ENCODE measurements at regions not wholly inside any gene's neighbourhood (a gene's known extent, or its start where the extent isn't known, plus 50 kb on each side); places are given as distances from the start of the nearest gene placed in this dataset.
A peak's percentile ranks its signal among the peaks of the same experiment; 100 is the strongest.

DNA sequence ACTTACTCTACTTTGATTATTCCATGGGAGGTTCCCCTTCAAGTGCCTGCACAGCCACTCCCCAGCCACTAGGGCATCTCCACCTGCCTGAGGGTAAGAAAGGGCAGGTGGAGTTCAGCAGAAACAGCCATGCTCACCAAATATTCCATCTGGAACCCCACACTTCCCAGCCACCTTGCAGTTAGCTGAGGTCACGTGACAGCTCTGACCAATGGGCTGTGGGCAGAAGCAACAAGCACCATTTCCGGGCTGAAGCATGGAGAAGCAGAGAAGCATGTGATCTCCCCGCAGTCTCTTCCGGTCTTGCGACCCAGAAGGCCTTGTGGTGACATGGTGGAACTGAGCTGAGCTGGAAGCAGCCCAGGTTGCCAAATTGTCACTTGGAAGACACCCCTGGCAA, 108.6 kb downstream of the CCT6B start:
- H3K36me3 ChIP-seq (ENCODE audit: control insufficient read depth in 1 of 2, insufficient read depth in 2 of 2, low read length in 2 of 2): no peaks in the 10 kb centered on the region
- no peak overlapping the region for H2BK120ac ChIP-seq (ENCODE audit: insufficient read depth, low read length, poor library complexity)
- no peaks in the 10 kb centered on the region for H3K4me1 ChIP-seq (ENCODE audit: control insufficient read depth in 1 of 2, insufficient read depth in 2 of 2, low read length in 2 of 2)
- no peak overlapping the region for H2AFZ ChIP-seq (ENCODE audit: insufficient read depth, low read length, poor library complexity)
- DNase-seq: no peak
- no peak overlapping the region for H2AK5ac ChIP-seq (ENCODE audit: low read length)
- H4K8ac ChIP-seq (ENCODE audit: low read depth, low read length): no peak overlapping the region
- H2BK12ac ChIP-seq (ENCODE audit: low read length): no peak overlapping the region
- H3K27me3 ChIP-seq (ENCODE audit: insufficient read depth, low read length): no peaks in the 10 kb centered on the region
- H4K12ac ChIP-seq (ENCODE audit: low read depth, low read length): no peak overlapping the region
- H2BK5ac ChIP-seq (ENCODE audit: low read depth, low read length, poor library complexity): no peak overlapping the region
- no CpG with 5 or more reads among the region's 5 CpGs for WGBS (ENCODE audit: extremely low coverage, insufficient coverage, insufficient read length)
- H3K4me3 ChIP-seq (ENCODE audit: low read depth, low read length): no peak overlapping the region
- H3K14ac ChIP-seq (ENCODE audit: low read length): no peak overlapping the region
- no peak overlapping the region for H3K18ac ChIP-seq (ENCODE audit: low read length)
- no peak overlapping the region for H3K9ac ChIP-seq (ENCODE audit: low read length)
- no peaks in the 10 kb centered on the region for H3K79me1 ChIP-seq (ENCODE audit: low read length)
- no peak overlapping the region for H3K4ac ChIP-seq (ENCODE audit: low read depth, low read length)
- no peak overlapping the region for H3K27ac ChIP-seq (ENCODE audit: low read depth, low read length)
- H3K4me2 ChIP-seq (ENCODE audit: low read length): no peak overlapping the region
- no peaks in the 10 kb centered on the region for H3K9me3 ChIP-seq (ENCODE audit: insufficient read depth, low read depth, low read length)
- no peak overlapping the region for H3K23ac ChIP-seq (ENCODE audit: low read length)
- no peaks in the 10 kb centered on the region for H3K79me2 ChIP-seq (ENCODE audit: control insufficient read depth, insufficient read depth, low read length, poor library complexity)
- no peak overlapping the region for H4K91ac ChIP-seq (ENCODE audit: low read depth, low read length)

DNA sequence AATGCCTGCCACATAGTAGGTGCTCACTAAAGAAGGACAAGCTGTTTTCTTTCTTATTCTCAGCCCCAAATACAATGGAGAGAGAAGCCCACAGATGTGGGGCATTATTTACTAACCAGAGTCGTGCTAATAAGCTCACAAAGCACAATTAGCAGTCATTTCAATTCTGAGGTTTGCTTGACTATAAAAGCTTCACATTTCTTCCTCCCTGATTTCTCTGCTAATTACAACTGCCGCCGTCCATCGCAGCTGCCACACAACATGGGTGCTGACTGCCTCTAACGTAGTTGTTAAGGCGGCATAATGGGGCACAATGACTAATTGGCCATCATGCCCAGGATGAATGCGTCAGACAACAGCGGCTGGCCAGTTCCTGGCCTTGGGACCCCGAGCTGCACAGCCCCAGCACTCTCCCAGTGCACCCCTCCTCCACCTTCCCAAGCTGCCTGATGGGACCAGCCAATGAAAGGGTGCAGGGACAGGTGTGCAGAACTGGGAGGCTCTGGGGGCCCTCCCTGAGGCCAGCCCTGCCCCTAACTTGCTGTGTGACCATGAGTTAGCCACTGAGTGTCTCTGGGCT, 109.2 kb downstream of the CCT6B start:
- Histone ChIP-seq H3K79me2 (ENCODE audit: control insufficient read depth, insufficient read depth, low read length, poor library complexity) (no peaks in the 10 kb centered on the region), H3K14ac (ENCODE audit: low read length) (no peak overlapping the region), H4K91ac (ENCODE audit: low read depth, low read length) (no peak overlapping the region), H3K18ac (ENCODE audit: low read length) (no peak overlapping the region), H2AFZ (ENCODE audit: insufficient read depth, low read length, poor library complexity) (no peak overlapping the region), H3K27ac (ENCODE audit: low read depth, low read length) (no peak overlapping the region), H3K23ac (ENCODE audit: low read length) (no peak overlapping the region), H2BK12ac (ENCODE audit: low read length) (no peak overlapping the region), H2AK5ac (ENCODE audit: low read length) (no peak overlapping the region), H3K9me3 (ENCODE audit: insufficient read depth, low read depth, low read length) (no peaks in the 10 kb centered on the region), H4K8ac (ENCODE audit: low read depth, low read length) (no peak overlapping the region), H3K4me3 (ENCODE audit: low read depth, low read length) (no peak overlapping the region), H3K9ac (ENCODE audit: low read length) (no peak overlapping the region), H2BK5ac (ENCODE audit: low read depth, low read length, poor library complexity) (no peak overlapping the region), H3K4ac (ENCODE audit: low read depth, low read length) (no peak overlapping the region), H3K36me3 (ENCODE audit: control insufficient read depth in 1 of 2, insufficient read depth in 2 of 2, low read length in 2 of 2) (no peaks in the 10 kb centered on the region), H3K4me2 (ENCODE audit: low read length) (no peak overlapping the region), H3K79me1 (ENCODE audit: low read length) (no peaks in the 10 kb centered on the region), H3K27me3 (ENCODE audit: insufficient read depth, low read length) (no peaks in the 10 kb centered on the region), H3K4me1 (ENCODE audit: control insufficient read depth in 1 of 2, insufficient read depth in 2 of 2, low read length in 2 of 2) (no peaks in the 10 kb centered on the region), H2BK120ac (ENCODE audit: insufficient read depth, low read length, poor library complexity) (no peak overlapping the region), H4K12ac (ENCODE audit: low read depth, low read length) (no peak overlapping the region)
- no peak for DNase-seq
- WGBS (ENCODE audit: extremely low coverage, insufficient coverage, insufficient read length): no CpG with 5 or more reads among the region's 9 CpGs

DNA sequence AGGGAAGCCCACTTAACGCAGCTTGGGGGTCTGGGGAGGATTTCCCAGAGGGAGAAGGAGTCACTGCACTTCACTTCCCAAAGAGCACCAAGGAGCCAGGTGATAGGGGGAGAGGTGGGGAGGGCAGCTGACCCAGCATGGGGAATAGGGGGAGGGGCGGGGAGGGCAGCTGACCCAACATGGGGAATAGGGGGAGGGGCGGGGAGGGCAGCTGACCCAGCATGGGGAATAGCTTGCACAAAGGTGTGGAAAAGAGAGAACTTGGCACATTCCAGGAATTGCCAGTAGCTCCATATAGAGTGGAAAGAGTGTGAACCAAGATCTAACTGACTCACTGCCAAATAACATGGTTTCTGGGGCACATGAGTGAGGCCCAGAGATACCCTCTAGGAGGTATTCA, 110.3 kb downstream of the CCT6B start:
- no peak overlapping the region for H3K14ac ChIP-seq (ENCODE audit: low read length)
- H3K36me3 ChIP-seq (ENCODE audit: control insufficient read depth in 1 of 2, insufficient read depth in 2 of 2, low read length in 2 of 2): no peaks in the 10 kb centered on the region
- no CpG with 5 or more reads among the region's 3 CpGs for WGBS (ENCODE audit: extremely low coverage, insufficient coverage, insufficient read length)
- DNase-seq: no peak
- H3K4me3 ChIP-seq (ENCODE audit: low read depth, low read length): no peak overlapping the region
- no peak overlapping the region for H3K18ac ChIP-seq (ENCODE audit: low read length)
- H2BK120ac ChIP-seq (ENCODE audit: insufficient read depth, low read length, poor library complexity): no peak overlapping the region
- no peak overlapping the region for H3K9ac ChIP-seq (ENCODE audit: low read length)
- H2BK5ac ChIP-seq (ENCODE audit: low read depth, low read length, poor library complexity): no peak overlapping the region
- H4K91ac ChIP-seq (ENCODE audit: low read depth, low read length): no peak overlapping the region
- no peak overlapping the region for H2BK12ac ChIP-seq (ENCODE audit: low read length)
- no peak overlapping the region for H2AK5ac ChIP-seq (ENCODE audit: low read length)
- no peak overlapping the region for H3K23ac ChIP-seq (ENCODE audit: low read length)
- H3K27ac ChIP-seq (ENCODE audit: low read depth, low read length): no peak overlapping the region
- H2AFZ ChIP-seq (ENCODE audit: insufficient read depth, low read length, poor library complexity): no peak overlapping the region
- H4K8ac ChIP-seq (ENCODE audit: low read depth, low read length): no peak overlapping the region
- H3K4ac ChIP-seq (ENCODE audit: low read depth, low read length): no peak overlapping the region
- H3K4me1 ChIP-seq (ENCODE audit: control insufficient read depth in 1 of 2, insufficient read depth in 2 of 2, low read length in 2 of 2): no peaks in the 10 kb centered on the region
- H3K79me1 ChIP-seq (ENCODE audit: low read length): no peaks in the 10 kb centered on the region
- H3K27me3 ChIP-seq (ENCODE audit: insufficient read depth, low read length): no peaks in the 10 kb centered on the region
- no peak overlapping the region for H3K4me2 ChIP-seq (ENCODE audit: low read length)
- no peaks in the 10 kb centered on the region for H3K9me3 ChIP-seq (ENCODE audit: insufficient read depth, low read depth, low read length)
- no peaks in the 10 kb centered on the region for H3K79me2 ChIP-seq (ENCODE audit: control insufficient read depth, insufficient read depth, low read length, poor library complexity)
- H4K12ac ChIP-seq (ENCODE audit: low read depth, low read length): no peak overlapping the region

DNA sequence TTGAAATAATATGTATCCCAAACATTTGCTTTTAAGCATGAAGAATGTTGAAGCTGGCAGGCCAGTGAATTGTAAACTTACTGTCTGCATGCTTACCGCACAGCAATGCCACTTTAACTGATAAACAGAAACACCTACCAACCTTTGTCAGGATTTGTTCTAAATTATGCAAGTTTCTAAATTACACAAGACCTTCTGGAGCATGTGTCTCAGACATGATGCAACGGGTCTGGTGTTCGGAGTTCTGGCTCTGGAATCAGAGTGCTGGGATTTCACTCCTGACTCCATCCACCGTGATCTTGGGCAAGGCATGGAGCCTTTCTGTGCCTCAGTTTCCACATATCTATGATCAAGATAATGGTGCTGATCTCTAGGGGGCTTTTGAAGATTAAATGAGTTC, 111.2 kb downstream of the CCT6B start:
- Histone ChIP-seq H3K4ac (ENCODE audit: low read depth, low read length) (no peak overlapping the region), H3K36me3 (ENCODE audit: control insufficient read depth in 1 of 2, insufficient read depth in 2 of 2, low read length in 2 of 2) (no peaks in the 10 kb centered on the region), H2BK5ac (ENCODE audit: low read depth, low read length, poor library complexity) (no peak overlapping the region), H3K23ac (ENCODE audit: low read length) (no peak overlapping the region), H3K79me2 (ENCODE audit: control insufficient read depth, insufficient read depth, low read length, poor library complexity) (no peaks in the 10 kb centered on the region), H3K18ac (ENCODE audit: low read length) (no peak overlapping the region), H3K9ac (ENCODE audit: low read length) (no peak overlapping the region), H3K4me1 (ENCODE audit: control insufficient read depth in 1 of 2, insufficient read depth in 2 of 2, low read length in 2 of 2) (no peaks in the 10 kb centered on the region), H3K27me3 (ENCODE audit: insufficient read depth, low read length) (no peaks in the 10 kb centered on the region), H2AFZ (ENCODE audit: insufficient read depth, low read length, poor library complexity) (no peak overlapping the region), H3K9me3 (ENCODE audit: insufficient read depth, low read depth, low read length) (no peaks in the 10 kb centered on the region), H4K91ac (ENCODE audit: low read depth, low read length) (no peak overlapping the region), H3K14ac (ENCODE audit: low read length) (no peak overlapping the region), H3K79me1 (ENCODE audit: low read length) (no peaks in the 10 kb centered on the region), H3K4me2 (ENCODE audit: low read length) (no peak overlapping the region), H3K4me3 (ENCODE audit: low read depth, low read length) (no peak overlapping the region), H2BK120ac (ENCODE audit: insufficient read depth, low read length, poor library complexity) (no peak overlapping the region), H4K12ac (ENCODE audit: low read depth, low read length) (no peak overlapping the region), H3K27ac (ENCODE audit: low read depth, low read length) (no peak overlapping the region), H2AK5ac (ENCODE audit: low read length) (no peak overlapping the region), H2BK12ac (ENCODE audit: low read length) (no peak overlapping the region), H4K8ac (ENCODE audit: low read depth, low read length) (no peak overlapping the region)
- peak; percentile 14 to 59 for DNase-seq
- WGBS (ENCODE audit: extremely low coverage, insufficient coverage, insufficient read length): no CpG with 5 or more reads among the region's 4 CpGs

Measured in trophoblast cell (in vitro differentiated cells and primary cell).